Calu3 (cell line): ENCODE measurements at regions not wholly inside any gene's neighbourhood (a gene's known extent, or its start where the extent isn't known, plus 50 kb on each side); places are given as distances from the start of the nearest gene placed in this dataset.

Experiments used
- BruUV-seq: library from RNA; stranded (reverse); fragments of 400-500 nt; replicated peaks from 2 replicates; lab custom pipeline; 2021; lab: Mats Ljungman, UMichigan
- CTCF ChIA-PET: fragments of 300-600 bp; sonication (Branson Sonifier 250); formaldehyde crosslinking; loops from one replicate; lab custom pipeline; 2022; ENCODE audit warnings: antibody characterized with exemption; lab: Charles Lee
- DNase-seq: peaks from one replicate; pipeline ENCODE4 v3.0.0; 2022
- H3K27ac Mint-ChIP-seq: one replicate; pipeline ENCODE4 v1.8.0; 2022; ENCODE audit warnings: mixed read lengths; ENCODE audit not compliant: unreplicated experiment
- H3K27me3 Mint-ChIP-seq: one replicate; pipeline ENCODE4 v1.8.0; 2022; ENCODE audit warnings: mixed read lengths; ENCODE audit not compliant: unreplicated experiment
- H3K36me3 Mint-ChIP-seq: one replicate; pipeline ENCODE4 v1.8.0; 2022; ENCODE audit warnings: mild to moderate bottlenecking, moderate library complexity, mixed read lengths; ENCODE audit not compliant: insufficient read depth, unreplicated experiment
- H3K4me1 Mint-ChIP-seq: one replicate; pipeline ENCODE4 v1.8.0; 2022; ENCODE audit warnings: mild to moderate bottlenecking, low read depth, mixed read lengths; ENCODE audit not compliant: unreplicated experiment
- H3K4me3 Mint-ChIP-seq: one replicate; pipeline ENCODE4 v1.8.0; 2022; ENCODE audit warnings: mild to moderate bottlenecking, low read depth, moderate library complexity, mixed read lengths; ENCODE audit not compliant: unreplicated experiment
- H3K9me3 Mint-ChIP-seq: one replicate; pipeline ENCODE4 v1.8.0; 2022; ENCODE audit warnings: low read depth, mixed read lengths; ENCODE audit not compliant: unreplicated experiment
- intact Hi-C: fragments of 100-400 bp; cut with micrococcal nuclease; formaldehyde crosslinking; loops from one replicate; pipeline ENCODE4 v1.10.0; 2022; ENCODE audit not compliant: unreplicated experiment
- TF ChIP-seq, protein P1 (sequence below): fragments of 200-600 bp; IDR thresholded peaks from one replicate; pipeline ENCODE4 v1.8.0; 2022; ENCODE audit warnings: antibody characterized with exemption; ENCODE audit not compliant: unreplicated experiment

DNA sequence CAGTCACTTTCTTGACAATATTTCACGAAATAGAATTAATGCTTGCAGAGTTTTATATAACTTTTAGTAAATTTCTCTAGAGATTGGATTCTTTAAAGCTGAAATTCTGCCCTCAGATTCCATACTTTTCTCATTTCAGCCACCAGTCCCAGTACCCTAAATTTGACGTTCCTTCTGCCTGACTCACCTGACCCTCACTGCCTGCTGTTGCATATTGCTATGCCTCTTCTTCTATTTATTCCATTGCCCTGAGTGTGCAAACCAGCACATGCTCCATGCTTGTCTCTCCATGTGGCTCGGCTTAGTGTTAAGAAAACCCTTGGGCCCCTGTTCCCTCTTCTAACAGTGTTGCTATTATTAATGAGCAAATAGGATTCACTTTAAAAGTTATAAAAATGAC, 533.3 kb downstream of the LRFN5 start:
- no peak overlapping the region for H3K27ac Mint-ChIP-seq
- peaks cover 7% of the 10 kb centered on the region for H3K9me3 Mint-ChIP-seq
- H3K4me1 Mint-ChIP-seq, result no peaks in the 10 kb centered on the region
- CTCF ChIA-PET, result no interaction called here
- H3K27me3 Mint-ChIP-seq, result no peaks in the 10 kb centered on the region
- H3K36me3 Mint-ChIP-seq, result no peaks in the 10 kb centered on the region
- H3K4me3 Mint-ChIP-seq, result no peak overlapping the region
- TF ChIP-seq, protein P1, sequence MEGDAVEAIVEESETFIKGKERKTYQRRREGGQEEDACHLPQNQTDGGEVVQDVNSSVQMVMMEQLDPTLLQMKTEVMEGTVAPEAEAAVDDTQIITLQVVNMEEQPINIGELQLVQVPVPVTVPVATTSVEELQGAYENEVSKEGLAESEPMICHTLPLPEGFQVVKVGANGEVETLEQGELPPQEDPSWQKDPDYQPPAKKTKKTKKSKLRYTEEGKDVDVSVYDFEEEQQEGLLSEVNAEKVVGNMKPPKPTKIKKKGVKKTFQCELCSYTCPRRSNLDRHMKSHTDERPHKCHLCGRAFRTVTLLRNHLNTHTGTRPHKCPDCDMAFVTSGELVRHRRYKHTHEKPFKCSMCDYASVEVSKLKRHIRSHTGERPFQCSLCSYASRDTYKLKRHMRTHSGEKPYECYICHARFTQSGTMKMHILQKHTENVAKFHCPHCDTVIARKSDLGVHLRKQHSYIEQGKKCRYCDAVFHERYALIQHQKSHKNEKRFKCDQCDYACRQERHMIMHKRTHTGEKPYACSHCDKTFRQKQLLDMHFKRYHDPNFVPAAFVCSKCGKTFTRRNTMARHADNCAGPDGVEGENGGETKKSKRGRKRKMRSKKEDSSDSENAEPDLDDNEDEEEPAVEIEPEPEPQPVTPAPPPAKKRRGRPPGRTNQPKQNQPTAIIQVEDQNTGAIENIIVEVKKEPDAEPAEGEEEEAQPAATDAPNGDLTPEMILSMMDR, result no peak
- DNase-seq, result no peak
- BruUV-seq, result no TSS peak
- intact Hi-C loops, result no loop called here

DNA sequence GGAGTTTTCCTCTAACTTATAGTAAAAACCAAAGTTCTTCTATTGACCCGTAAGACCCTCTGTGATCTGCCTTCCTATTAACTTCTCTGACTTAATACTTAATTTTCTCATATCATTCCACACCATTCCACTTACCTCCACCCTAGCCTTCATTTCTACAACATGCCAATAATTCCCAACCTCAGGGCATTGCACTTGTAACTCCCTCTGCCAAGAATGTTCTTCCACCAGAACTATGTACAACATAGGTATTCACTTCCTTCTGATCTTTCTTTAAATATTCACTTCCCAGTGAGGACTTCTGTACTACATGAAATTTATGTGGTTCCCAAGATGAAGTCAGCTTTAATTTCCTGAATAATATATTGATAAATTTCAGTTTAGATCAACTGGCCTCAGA, 531.7 kb downstream of the LRFN5 start:
- Mint-ChIP-seq H3K4me3 (no peak overlapping the region), H3K27me3 (no peaks in the 10 kb centered on the region), H3K36me3 (no peaks in the 10 kb centered on the region), H3K27ac (no peak overlapping the region), H3K4me1 (no peaks in the 10 kb centered on the region), H3K9me3 (peaks cover 12% of the 10 kb centered on the region)
- BruUV-seq, result no TSS peak
- TF ChIP-seq, protein P1, result no peak
- no peak for DNase-seq
- intact Hi-C loops, result no loop called here
- CTCF ChIA-PET, result interaction anchor here (0.7 kb wide), 1 partner anchor 73 kb away, joined by 3 read pairs; no protein-coding TSS in a partner anchor

DNA sequence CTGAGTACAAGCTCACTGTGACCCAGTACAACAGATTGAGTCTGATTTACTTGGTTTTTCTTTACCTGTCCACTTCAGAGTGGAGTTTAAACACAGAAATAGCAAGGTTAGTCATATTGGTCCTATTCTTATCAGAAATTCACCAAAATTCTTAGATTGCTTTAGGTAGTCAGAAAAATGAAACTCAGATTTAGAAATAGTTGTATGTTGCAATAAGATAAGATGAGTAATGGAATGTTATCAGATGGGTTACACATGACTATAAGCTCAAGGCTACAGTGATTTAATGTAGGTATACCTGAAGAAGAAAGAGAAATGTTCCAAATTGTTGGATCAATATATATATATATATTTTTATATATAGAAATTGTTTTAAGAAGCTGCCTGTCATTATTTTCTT, 524.1 kb downstream of the LRFN5 start:
- H3K27me3 Mint-ChIP-seq, result no peaks in the 10 kb centered on the region
- CTCF ChIA-PET, result no interaction called here
- H3K4me3 Mint-ChIP-seq, result no peak overlapping the region
- DNase-seq, result no peak
- intact Hi-C loops, result no loop called here
- H3K9me3 Mint-ChIP-seq, result peaks cover 26% of the 10 kb centered on the region
- H3K36me3 Mint-ChIP-seq, result no peaks in the 10 kb centered on the region
- no peaks in the 10 kb centered on the region for H3K4me1 Mint-ChIP-seq
- BruUV-seq, result no TSS peak
- H3K27ac Mint-ChIP-seq, result no peak overlapping the region
- TF ChIP-seq, protein P1, result no peak

DNA sequence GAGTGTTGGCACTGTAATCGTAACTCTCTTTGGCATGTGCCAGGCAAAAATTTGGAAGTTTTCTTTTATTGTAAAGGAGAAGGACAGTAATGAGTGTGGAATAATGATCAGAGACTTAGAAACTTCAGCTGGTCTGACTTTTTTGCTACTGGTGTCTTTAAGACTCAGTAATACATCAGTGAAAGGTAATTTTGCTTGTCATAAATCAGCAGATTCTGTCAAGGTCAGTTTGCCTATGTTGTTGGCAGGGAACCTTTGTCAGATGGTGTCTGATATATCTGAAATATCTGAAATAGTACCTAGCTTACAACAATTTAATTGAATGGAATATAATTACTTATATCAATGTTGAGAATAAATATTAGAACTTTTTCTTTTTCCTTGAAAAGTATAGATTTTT, 516.9 kb downstream of the LRFN5 start:
- no peaks in the 10 kb centered on the region for H3K36me3 Mint-ChIP-seq
- H3K27me3 Mint-ChIP-seq, result no peaks in the 10 kb centered on the region
- BruUV-seq, result no TSS peak
- TF ChIP-seq, protein P1, result no peak
- no peak overlapping the region for H3K27ac Mint-ChIP-seq
- no peak overlapping the region for H3K4me3 Mint-ChIP-seq
- peaks cover 21% of the 10 kb centered on the region for H3K9me3 Mint-ChIP-seq
- no peaks in the 10 kb centered on the region for H3K4me1 Mint-ChIP-seq
- CTCF ChIA-PET, result no interaction called here
- no peak for DNase-seq
- intact Hi-C loops, result no loop called here
